NCI-H526 (cell line): ENCODE measurements at regions not wholly inside any gene's neighbourhood (a gene's known extent, or its start where the extent isn't known, plus 50 kb on each side); places are given as distances from the start of the nearest gene placed in this dataset.

ENCODE experiments used
- DNase-seq, 2 experiments: peaks; one replicate each; lab custom pipeline; 2025; lab: John Stamatoyannopoulos, UW

GRCh38 chr1:90494748-90495282 is 222.3 kb downstream of the BARHL2 start:
- DNase-seq = no peak

GRCh38 chr1:90488451-90488850 is 228.7 kb downstream of the BARHL2 start:
- DNase-seq = no peak

GRCh38 chr1:90486996-90487395 is 230.1 kb downstream of the BARHL2 start:
- DNase-seq = no peak

- no peak for DNase-seq
Observed at GRCh38 chr1:90486134-90486824, 230.8 kb downstream of the BARHL2 start.

GRCh38 chr1:90480271-90480835 is 236.7 kb downstream of the BARHL2 start:
- DNase-seq = no peak

- DNase-seq = no peak
Observed at GRCh38 chr1:90476994-90477393, 240.1 kb downstream of the BARHL2 start.

GRCh38 chr1:90476411-90476810 is 240.7 kb downstream of the BARHL2 start:
- DNase-seq = peak in 1 of 2 experiments; percentile 20

- DNase-seq = peak; percentile 92 to 96
Observed at GRCh38 chr1:90475631-90476030, 241.5 kb downstream of the BARHL2 start.

GRCh38 chr1:90474731-90475130 is 242.4 kb downstream of the BARHL2 start:
- no peak for DNase-seq

- no peak for DNase-seq
Observed at GRCh38 chr1:90474158-90474557, 242.9 kb downstream of the BARHL2 start.

- no peak for DNase-seq
Observed at GRCh38 chr1:90472775-90473174, 244.3 kb downstream of the BARHL2 start.

GRCh38 chr1:90459570-90459969 is 257.5 kb downstream of the BARHL2 start:
- no peak for DNase-seq

- peak in 1 of 2 experiments; percentile 12 for DNase-seq
Observed at GRCh38 chr1:90457985-90458384, 259.1 kb downstream of the BARHL2 start.

- DNase-seq = no peak
Observed at GRCh38 chr1:90452491-90452890, 264.6 kb downstream of the BARHL2 start.

- peak in 1 of 2 experiments; percentile 13 for DNase-seq
Observed at GRCh38 chr1:90443354-90443753, 273.7 kb downstream of the BARHL2 start.

- DNase-seq = no peak
Observed at GRCh38 chr1:90435351-90435750, 281.8 kb downstream of the BARHL2 start.

GRCh38 chr1:90434460-90434859 is 282.6 kb downstream of the BARHL2 start:
- DNase-seq = peak in 1 of 2 experiments; percentile 14

- no peak for DNase-seq
Observed at GRCh38 chr1:90417126-90417525, 300.0 kb downstream of the BARHL2 start.

- no peak for DNase-seq
Observed at GRCh38 chr1:90414201-90414600, 302.9 kb downstream of the BARHL2 start.

GRCh38 chr1:90413519-90413918 is 303.6 kb downstream of the BARHL2 start:
- DNase-seq = no peak

GRCh38 chr1:90412563-90412962 is 304.5 kb downstream of the BARHL2 start:
- DNase-seq = no peak

GRCh38 chr1:90411185-90411584 is 305.9 kb downstream of the BARHL2 start:
- DNase-seq = no peak

- no peak for DNase-seq
Observed at GRCh38 chr1:90407737-90408136, 309.4 kb downstream of the BARHL2 start.

GRCh38 chr1:90405726-90406125 is 311.4 kb downstream of the BARHL2 start:
- DNase-seq = no peak
